ENCODE measurements at regions not wholly inside any gene's neighbourhood (a gene's known extent, or its start where the extent isn't known, plus 50 kb on each side); places are given as distances from the start of the nearest gene placed in this dataset.

DNA sequence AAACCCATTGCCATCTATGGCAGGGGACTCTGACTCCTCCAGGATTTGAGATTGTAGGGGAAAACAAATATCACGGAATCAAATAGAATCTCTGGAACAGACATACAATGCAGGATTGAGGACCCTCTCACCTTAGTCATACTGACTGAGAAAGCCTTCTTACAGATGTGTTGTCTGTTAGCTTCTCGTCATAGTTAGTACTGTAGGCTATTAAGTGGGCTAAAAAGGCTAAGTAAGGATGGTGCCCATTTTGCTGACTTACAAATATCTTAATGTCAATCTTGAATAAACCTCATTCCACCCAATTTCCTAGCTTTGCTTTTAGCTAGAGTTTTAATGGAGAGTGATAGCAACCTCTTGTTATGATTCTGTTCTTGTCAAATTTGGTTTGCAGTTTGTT, 352.4 kb downstream of the QKI start:
- no peak for DNase-seq (ENCODE audit: low spot score)
- TF ChIP-seq CTCF (IDR thresholded peaks at IDR 0.05; ENCODE audit: extremely low read depth, missing control alignments) = no peak

GRCh38 chr6:163765335-163765734, 350.8 kb downstream of the QKI start:
- TF ChIP-seq CTCF (IDR thresholded peaks at IDR 0.05; ENCODE audit: extremely low read depth, missing control alignments) = no peak
- no peak for DNase-seq (ENCODE audit: low spot score)

- no peak for DNase-seq (ENCODE audit: low spot score)
- no peak for TF ChIP-seq CTCF (IDR thresholded peaks at IDR 0.05; ENCODE audit: extremely low read depth, missing control alignments)
Measured at GRCh38 chr6:163764565-163764964, 350.0 kb downstream of the QKI start.

GRCh38 chr6:163761481-163761880, 347.0 kb downstream of the QKI start:
- no peak for TF ChIP-seq CTCF (IDR thresholded peaks at IDR 0.05; ENCODE audit: extremely low read depth, missing control alignments)
- DNase-seq (ENCODE audit: low spot score) = no peak

GRCh38 chr6:163760860-163761259, 346.3 kb downstream of the QKI start:
- DNase-seq (ENCODE audit: low spot score) = no peak
- no peak for TF ChIP-seq CTCF (IDR thresholded peaks at IDR 0.05; ENCODE audit: extremely low read depth, missing control alignments)

- no peak for TF ChIP-seq CTCF (IDR thresholded peaks at IDR 0.05; ENCODE audit: extremely low read depth, missing control alignments)
- no peak for DNase-seq (ENCODE audit: low spot score)
Measured at GRCh38 chr6:163759542-163759941, 345.0 kb downstream of the QKI start.

DNA sequence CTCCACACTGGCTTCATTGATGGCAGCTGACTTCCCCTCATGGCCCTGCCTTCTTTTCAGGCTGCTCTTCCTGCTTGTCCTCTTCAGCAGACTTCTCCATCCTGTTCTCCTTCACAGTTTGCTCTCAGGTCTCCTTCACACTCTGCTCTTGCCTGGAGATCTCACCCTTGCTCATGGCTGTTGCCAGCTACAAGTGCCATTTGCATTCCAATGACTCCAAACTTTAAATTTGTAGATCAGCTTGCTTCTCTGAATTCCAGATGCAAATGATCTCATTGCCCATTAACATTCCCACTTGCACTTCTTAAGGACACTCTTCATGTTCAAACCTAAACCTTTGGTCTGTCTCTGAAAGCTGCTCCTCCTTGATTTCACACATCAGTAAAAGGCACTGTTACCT, 343.0 kb downstream of the QKI start:
- DNase-seq (ENCODE audit: low spot score) = no peak
- no peak for TF ChIP-seq CTCF (IDR thresholded peaks at IDR 0.05; ENCODE audit: extremely low read depth, missing control alignments)

Measured in GM20000 (cell line).